ENCODE measurements at regions not wholly inside any gene's neighbourhood (a gene's known extent, or its start where the extent isn't known, plus 50 kb on each side); places are given as distances from the start of the nearest gene placed in this dataset.

DNA sequence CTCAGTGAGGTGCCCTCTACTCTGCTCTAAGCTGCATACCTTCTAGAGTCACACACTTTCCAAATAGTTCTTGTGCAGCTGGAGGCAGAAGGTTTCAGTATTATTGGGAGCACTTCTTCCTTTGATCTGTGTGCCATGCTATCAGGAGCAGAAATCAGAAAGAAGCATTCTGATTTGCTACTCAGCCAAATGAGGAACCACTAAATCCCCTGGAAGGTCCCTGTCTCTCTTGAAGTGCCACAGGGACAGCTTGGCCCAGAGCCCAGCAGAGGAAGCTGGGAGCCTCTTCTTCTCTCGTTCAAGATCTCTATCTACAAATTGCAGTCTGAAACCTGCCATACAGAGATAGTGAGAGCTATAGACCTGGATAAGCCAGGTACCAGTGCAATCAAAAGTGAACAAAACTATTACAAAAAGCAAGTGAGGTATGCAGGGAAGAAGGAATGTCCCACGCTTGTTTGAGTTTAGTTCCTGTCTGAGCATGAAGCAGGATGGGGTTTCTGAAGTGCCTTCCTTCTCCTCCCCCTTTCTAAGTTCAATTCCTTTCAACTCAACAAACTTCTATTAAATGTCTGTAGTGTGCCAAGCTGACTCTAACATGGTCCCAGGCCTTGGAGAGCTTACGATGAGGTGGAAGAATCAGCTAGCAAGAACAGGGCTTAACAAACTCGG is 100.9 kb upstream of the PARP11 start:
- POLR2A ChIA-PET = no interaction called here
- Histone ChIP-seq H3K27ac (ENCODE audit: extremely low read depth, low read depth, low read length) (no peak overlapping the region), H3K9me3 (ENCODE audit: control insufficient read depth, insufficient read depth, low read depth, low read length) (no peaks in the 10 kb centered on the region), H3K4me1 (ENCODE audit: control insufficient read depth, insufficient read depth, low read length) (no peaks in the 10 kb centered on the region), H3K36me3 (ENCODE audit: control insufficient read depth in 2 of 2, insufficient read depth in 1 of 2, low read length in 2 of 2) (no peaks in the 10 kb centered on the region), H3K4me3 (ENCODE audit: low read depth, low read length) (no peak overlapping the region)
- CTCF ChIA-PET = interaction anchor here (1.1 to 1.5 kb wide), 2 partner anchors 11 to 63 kb away, joined by 3 to 5 read pairs; no protein-coding TSS in a partner anchor
- no peak for TF ChIP-seq MYNN (tag by site-specific recombination; IDR thresholded peaks at IDR 0.05; ENCODE audit: borderline replicate concordance)
- no peak for TF ChIP-seq ZNF394 (tag by site-specific recombination; IDR thresholded peaks at IDR 0.05; ENCODE audit: borderline replicate concordance)
- TF ChIP-seq ZNF274 (IDR thresholded peaks at IDR 0.05; ENCODE audit: low read length) = no peak
- TF ChIP-seq ZNF274 (tag by site-specific recombination; IDR thresholded peaks at IDR 0.05; ENCODE audit: borderline replicate concordance) = no peak
- no peak for TF ChIP-seq BCL11B (tag by site-specific recombination; IDR thresholded peaks at IDR 0.05; ENCODE audit: low read depth)
- no peak for TF ChIP-seq ZNF510 (tag by site-specific recombination; IDR thresholded peaks at IDR 0.05; ENCODE audit: insufficient replicate concordance)
- no peak for TF ChIP-seq ZNF747 (tag by site-specific recombination; IDR thresholded peaks at IDR 0.05)
- TF ChIP-seq ZNF692 (tag by site-specific recombination; IDR thresholded peaks at IDR 0.05) = no peak
- no peak for TF ChIP-seq ZNF792 (tag by site-specific recombination; IDR thresholded peaks at IDR 0.05)
- no peak for TF ChIP-seq ZNF571 (tag by site-specific recombination; IDR thresholded peaks at IDR 0.05)
- TF ChIP-seq ZNF623 (tag by site-specific recombination; IDR thresholded peaks at IDR 0.05) = no peak
- no peak for TF ChIP-seq PRDM4 (tag by site-specific recombination; IDR thresholded peaks at IDR 0.05)
- TF ChIP-seq ZXDB (tag by site-specific recombination; IDR thresholded peaks at IDR 0.05) = no peak
- no peak for TF ChIP-seq PRDM6 (tag by site-specific recombination; IDR thresholded peaks at IDR 0.05)

GRCh38 chr12:3973269-3973884 is 100.2 kb upstream of the PARP11 start:
- Histone ChIP-seq H3K4me1 (ENCODE audit: control insufficient read depth, insufficient read depth, low read length) (no peaks in the 10 kb centered on the region), H3K9me3 (ENCODE audit: control insufficient read depth, insufficient read depth, low read depth, low read length) (no peaks in the 10 kb centered on the region), H3K36me3 (ENCODE audit: control insufficient read depth in 2 of 2, insufficient read depth in 1 of 2, low read length in 2 of 2) (no peaks in the 10 kb centered on the region), H3K27ac (ENCODE audit: extremely low read depth, low read depth, low read length) (no peak overlapping the region), H3K4me3 (ENCODE audit: low read depth, low read length) (no peak overlapping the region)
- POLR2A ChIA-PET = no interaction called here
- TF ChIP-seq MZF1 (tag by site-specific recombination; IDR thresholded peaks at IDR 0.05; ENCODE audit: borderline replicate concordance) (no peak), ZNF664 (tag by site-specific recombination; IDR thresholded peaks at IDR 0.05) (no peak), ZNF146 (tag by site-specific recombination; IDR thresholded peaks at IDR 0.05) (no peak), ZNF138 (tag by site-specific recombination; IDR thresholded peaks at IDR 0.05; ENCODE audit: borderline replicate concordance) (no peak), ZNF157 (tag by site-specific recombination; IDR thresholded peaks at IDR 0.05) (no peak), ZNF785 (tag by site-specific recombination; IDR thresholded peaks at IDR 0.05) (no peak), ATF2 (tag by site-specific recombination; IDR thresholded peaks at IDR 0.05; ENCODE audit: low read depth) (no peak), ZNF248 (tag by site-specific recombination; IDR thresholded peaks at IDR 0.05) (no peak)
- CTCF ChIA-PET = interaction anchor here (1.5 kb wide), 1 partner anchor 10 kb away, joined by 5 read pairs; no protein-coding TSS in a partner anchor
